Uterus (tissue), 3 donors: ENCODE measurements at regions not wholly inside any gene's neighbourhood (a gene's known extent, or its start where the extent isn't known, plus 50 kb on each side); places are given as distances from the start of the nearest gene placed in this dataset.
"Not testable (repeated sequence)": the region's sequence is repeated elsewhere in the genome, so short reads cannot be mapped to it uniquely, and the experiment has no call there.

Experiments
- DNase-seq, 2 donors: peaks; one replicate each; pipeline ENCODE4 v3.0.0-alpha.2; 2019 to 2020
- H3K27ac ChIP-seq, 2 donors: fragments of 200-600 bp; sonication (generic); 1 replicate in 1 of 2; 2 replicates in 1 of 2; pipeline ENCODE4 v1.5.1; 2016 to 2018
- H3K27me3 ChIP-seq, 2 donors: fragments of 200-600 bp; sonication (generic); one replicate each; pipeline ENCODE4 v1.5.1; 2018 to 2019; ENCODE audit warnings: control low read depth in 1 of 2
- H3K36me3 ChIP-seq, 2 donors: fragments of 200-600 bp; sonication (generic); one replicate each; pipeline ENCODE4 v1.5.1; 2019; ENCODE audit warnings: control low read depth in 1 of 2
- H3K4me1 ChIP-seq, 2 donors: fragments of 200-600 bp; sonication (generic); one replicate each; pipeline ENCODE4 v1.5.1; 2018 to 2019; ENCODE audit warnings: control low read depth in 1 of 2
- H3K4me3 ChIP-seq, 2 donors: fragments of 200-600 bp; sonication (generic); 1 replicate in 1 of 2; 2 replicates in 1 of 2; pipeline ENCODE4 v1.5.1; 2018 to 2019; ENCODE audit warnings: mild to moderate bottlenecking in 1 of 2
- H3K9me3 ChIP-seq, 2 donors: fragments of 200-600 bp; sonication (generic); one replicate each; pipeline ENCODE4 v1.5.1; 2019; ENCODE audit warnings: control low read depth in 1 of 2
- CTCF ChIP-seq, 4 experiments: fragments of 200-600 bp in 2 of 4; fragments of 450-650 bp in 2 of 4; sonication (generic) in 2 of 4; IDR thresholded peaks; one replicate each; pipeline ENCODE4 v1.5.1; 2016 to 2019; ENCODE audit warnings: antibody characterized with exemption in 4 of 4, mild to moderate bottlenecking in 2 of 4, moderate library complexity in 1 of 4
- POLR2A ChIP-seq, 2 donors: fragments of 450-650 bp; IDR thresholded peaks; one replicate each; pipeline ENCODE4 v1.6.1; 2016; ENCODE audit warnings: antibody characterized with exemption in 2 of 2, mild to moderate bottlenecking in 1 of 2, moderate library complexity in 1 of 2
- intact Hi-C: fragments of 100-400 bp; cut with DNase I; formaldehyde crosslinking; loops from one replicate; pipeline ENCODE4 v1.15.1; 2023; ENCODE audit warnings: low total_unique reads
- donor health status: DM: yes; HTN: yes; CAD: no.

- Histone ChIP-seq H3K9me3 (no peaks in the 10 kb centered on the region), H3K27me3 (no peaks in the 10 kb centered on the region), H3K27ac (no peak overlapping the region), H3K4me3 (no peak overlapping the region), H3K4me1 (no peaks in the 10 kb centered on the region), H3K36me3 (no peaks in the 10 kb centered on the region)
- TF ChIP-seq CTCF (IDR thresholded peaks at IDR 0.05) (no peak), POLR2A (IDR thresholded peaks at IDR 0.05) (no peak)
- DNase-seq = no peak
- intact Hi-C loops = no loop called here
Measured at GRCh38 chr11:97909614-97910399, 1110.9 kb upstream of the CNTN5 start.

- Histone ChIP-seq H3K36me3 (no peaks in the 10 kb centered on the region), H3K27ac (no peak overlapping the region), H3K4me1 (no peaks in the 10 kb centered on the region), H3K9me3 (no peaks in the 10 kb centered on the region), H3K4me3 (no peak overlapping the region), H3K27me3 (no peaks in the 10 kb centered on the region)
- intact Hi-C loops = no loop called here
- TF ChIP-seq CTCF (IDR thresholded peaks at IDR 0.05) (no peak), POLR2A (IDR thresholded peaks at IDR 0.05) (no peak)
- no peak for DNase-seq
Measured at GRCh38 chr11:97912629-97913028, 1108.1 kb upstream of the CNTN5 start.

DNA sequence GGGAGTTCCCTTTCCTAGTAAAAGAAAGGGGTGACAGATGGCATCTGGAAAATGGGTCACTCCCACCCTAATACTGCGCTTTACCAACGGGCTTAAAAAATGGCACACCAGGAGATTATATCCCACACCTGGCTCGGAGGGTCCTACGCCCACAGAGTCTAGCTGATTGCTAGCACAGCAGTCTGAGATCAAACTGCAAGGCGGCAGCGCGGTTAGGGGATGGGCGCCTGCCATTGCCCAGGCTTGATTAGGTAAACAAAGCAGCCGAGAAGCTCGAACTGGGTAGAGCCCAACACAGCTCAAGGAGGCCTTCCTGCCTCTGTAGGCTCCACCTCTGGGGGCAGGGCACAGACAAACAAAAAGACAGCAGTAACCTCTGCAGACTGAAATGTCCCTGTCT lies 1097.8 kb upstream of the CNTN5 start:
- H3K4me3 ChIP-seq, H3K9me3 ChIP-seq, H3K27me3 ChIP-seq, DNase-seq, H3K4me1 ChIP-seq, H3K27ac ChIP-seq, intact Hi-C loops, H3K36me3 ChIP-seq: not testable (repeated sequence)

- TF ChIP-seq CTCF (IDR thresholded peaks at IDR 0.05) (no peak), POLR2A (IDR thresholded peaks at IDR 0.05) (no peak)
- no peaks in the 10 kb centered on the region for H3K36me3 ChIP-seq
- H3K4me1 ChIP-seq = no peaks in the 10 kb centered on the region
- DNase-seq = no peak
- no peak overlapping the region for H3K4me3 ChIP-seq
- H3K27ac ChIP-seq = no peak overlapping the region
- H3K9me3 ChIP-seq = no peaks in the 10 kb centered on the region
- H3K27me3 ChIP-seq = no peaks in the 10 kb centered on the region
- intact Hi-C loops = no loop called here
Measured at GRCh38 chr11:97934572-97935208, 1086.1 kb upstream of the CNTN5 start.

GRCh38 chr11:97937501-97937900 lies 1083.2 kb upstream of the CNTN5 start:
- no peak for DNase-seq
- no peaks in the 10 kb centered on the region for H3K9me3 ChIP-seq
- TF ChIP-seq POLR2A (IDR thresholded peaks at IDR 0.05) = no peak
- no peak for TF ChIP-seq CTCF (IDR thresholded peaks at IDR 0.05)
- H3K27ac ChIP-seq = no peak overlapping the region
- H3K27me3 ChIP-seq = no peaks in the 10 kb centered on the region
- no peak overlapping the region for H3K4me3 ChIP-seq
- no peaks in the 10 kb centered on the region for H3K36me3 ChIP-seq
- H3K4me1 ChIP-seq = no peaks in the 10 kb centered on the region
- intact Hi-C loops = no loop called here
